Peyer's patch (tissue), 4 donors: ENCODE measurements at regions not wholly inside any gene's neighbourhood (a gene's known extent, or its start where the extent isn't known, plus 50 kb on each side); places are given as distances from the start of the nearest gene placed in this dataset.

ENCODE experiments used
- CTCF ChIP-seq, 6 experiments: fragments of 450-650 bp in 4 of 6; fragments of 200-600 bp in 2 of 6; sonication (generic) in 1 of 6; IDR thresholded peaks; one replicate each; pipeline ENCODE4 v1.5.1; 2017 to 2019; ENCODE audit warnings: antibody characterized with exemption in 6 of 6, mild to moderate bottlenecking in 3 of 6, moderate library complexity in 1 of 6
- POLR2A ChIP-seq, 2 donors: fragments of 450-650 bp; IDR thresholded peaks; one replicate each; pipeline ENCODE4 v1.5.1; 2017; ENCODE audit warnings: antibody characterized with exemption in 2 of 2, mild to moderate bottlenecking in 2 of 2, moderate library complexity in 2 of 2

DNA sequence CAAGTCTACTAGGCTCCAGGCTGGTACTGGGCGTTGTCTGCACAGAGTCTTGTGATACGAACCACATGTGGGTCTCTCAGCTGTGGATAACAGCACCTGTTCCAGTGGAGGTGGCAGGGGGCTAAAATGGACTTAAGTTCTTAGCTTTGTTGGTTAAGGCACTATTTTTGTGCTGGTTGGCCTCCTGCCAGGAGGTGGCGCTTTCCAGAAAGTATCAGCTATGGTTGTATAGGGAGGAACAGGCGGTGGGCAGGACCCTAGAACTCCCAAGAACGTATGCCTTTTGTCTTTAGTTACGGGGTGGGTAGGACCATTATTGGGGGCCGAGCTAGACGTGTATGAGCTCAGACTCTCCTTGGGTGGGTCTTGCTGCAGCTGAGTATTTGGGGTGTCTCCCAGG lies 1138.4 kb downstream of the PCDH19 start:
- no peak for TF ChIP-seq CTCF (IDR thresholded peaks at IDR 0.05)
- no peak for TF ChIP-seq POLR2A (IDR thresholded peaks at IDR 0.05)
